IMR-90 (cell line): ENCODE measurements at regions not wholly inside any gene's neighbourhood (a gene's known extent, or its start where the extent isn't known, plus 50 kb on each side); places are given as distances from the start of the nearest gene placed in this dataset.

Source experiments
- ATAC-seq: fragments of 200-7000 bp; cut with Tn5 transposase; 2 replicates; pipeline ENCODE4 v1.9.1; 2020; ENCODE audit warnings: low read depth, mild to moderate bottlenecking, moderate library complexity
- BruUV-seq: library from RNA; stranded (reverse); fragments of 400-500 nt; replicated peaks from 2 replicates; lab custom pipeline; 2021; lab: Mats Ljungman, UMichigan
- CTCF ChIA-PET: fragments of 300-600 bp; formaldehyde crosslinking; extraction: SDS; loops from one replicate; lab custom pipeline; 2021; ENCODE audit warnings: antibody characterized with exemption; lab: Yijun Ruan, JAX
- POLR2A ChIA-PET: fragments of 300-600 bp; sonication (Branson Sonifier 250); formaldehyde crosslinking; loops from one replicate; lab custom pipeline; 2022; ENCODE audit warnings: antibody characterized with exemption; ENCODE audit not compliant: unreplicated experiment; lab: Charles Lee
- DNase-seq: peaks from one replicate; pipeline ENCODE4 v3.0.0; 2013
- H2AFZ ChIP-seq: replicated peaks from 2 replicates; pipeline ENCODE3; 2013; ENCODE audit warnings: low read length, mild to moderate bottlenecking; ENCODE audit not compliant: poor library complexity
- H2AK5ac ChIP-seq: 2 replicates; pipeline ENCODE4 v1.6.1; 2013; ENCODE audit warnings: low read depth, low read length, inconsistent platforms
- H2AK9ac ChIP-seq: replicated peaks from 2 replicates; pipeline ENCODE3; 2013; ENCODE audit warnings: mild to moderate bottlenecking, low read depth, low read length, moderate library complexity; ENCODE audit not compliant: poor library complexity
- H2BK120ac ChIP-seq: 2 replicates; pipeline ENCODE4 v1.6.1; 2013; ENCODE audit warnings: low read depth, low read length, inconsistent platforms
- H2BK15ac ChIP-seq: 3 replicates; pipeline ENCODE4 v1.6.1; 2013; ENCODE audit warnings: low read depth, low read length, inconsistent platforms
- H2BK20ac ChIP-seq: 2 replicates; pipeline ENCODE4 v1.6.1; 2013; ENCODE audit warnings: low read depth, mild to moderate bottlenecking, inconsistent platforms, low read length, moderate library complexity
- H2BK5ac ChIP-seq: 2 replicates; pipeline ENCODE4 v1.6.1; 2013; ENCODE audit warnings: mild to moderate bottlenecking, low read depth, low read length, inconsistent platforms; ENCODE audit not compliant: poor library complexity, severe bottlenecking
- H3K14ac ChIP-seq: replicated peaks from 2 replicates; pipeline ENCODE4 v1.6.1; 2013; ENCODE audit warnings: low read depth, low read length, inconsistent platforms
- H3K18ac ChIP-seq: 2 replicates; pipeline ENCODE4 v1.6.1; 2013; ENCODE audit warnings: low read depth, low read length, control low read depth
- H3K23ac ChIP-seq: 2 replicates; pipeline ENCODE4 v1.6.1; 2013; ENCODE audit warnings: low read depth, low read length, inconsistent platforms
- H3K27ac ChIP-seq: 2 replicates; pipeline ENCODE4 v1.5.1; 2013; ENCODE audit warnings: mild to moderate bottlenecking, control low read depth, low read length; ENCODE audit not compliant: insufficient read depth
- H3K27me3 ChIP-seq: 2 replicates; pipeline ENCODE4 v1.6.1; 2013; ENCODE audit warnings: low read length; ENCODE audit not compliant: control insufficient read depth, insufficient read depth
- H3K36me3 ChIP-seq: 2 replicates; pipeline ENCODE4 v1.6.1; 2013; ENCODE audit warnings: low read length, mixed read lengths; ENCODE audit not compliant: control insufficient read depth, insufficient read depth
- H3K4ac ChIP-seq: 2 replicates; pipeline ENCODE4 v1.6.1; 2013; ENCODE audit warnings: low read depth, low read length, inconsistent platforms
- H3K4me1 ChIP-seq: 2 replicates; pipeline ENCODE4 v1.6.1; 2013; ENCODE audit warnings: low read length, mixed read lengths; ENCODE audit not compliant: control insufficient read depth, insufficient read depth
- H3K4me2 ChIP-seq: 2 replicates; pipeline ENCODE4 v1.6.1; 2013; ENCODE audit warnings: low read depth, mild to moderate bottlenecking, control low read depth, low read length, moderate library complexity
- H3K4me3 ChIP-seq: 2 replicates; pipeline ENCODE4 v1.5.1; 2013; ENCODE audit warnings: low read depth, mild to moderate bottlenecking, control low read depth, low read length, moderate library complexity; ENCODE audit not compliant: insufficient read depth
- H3K56ac ChIP-seq: 2 replicates; pipeline ENCODE4 v1.6.1; 2013; ENCODE audit warnings: low read length, inconsistent platforms; ENCODE audit not compliant: insufficient read depth; ENCODE audit errors: extremely low read depth
- H3K79me1 ChIP-seq, 2 experiments: 2 replicates each; pipeline ENCODE4 v1.6.1; 2013; ENCODE audit warnings: low read length in 2 of 2, inconsistent platforms in 1 of 2, low read depth in 1 of 2
- H3K9ac ChIP-seq: 2 replicates; pipeline ENCODE4 v1.6.1; 2013; ENCODE audit warnings: low read depth, low read length, control low read depth
- H3K9me1 ChIP-seq: 2 replicates; pipeline ENCODE4 v1.6.1; 2013; ENCODE audit warnings: low read length, inconsistent platforms; ENCODE audit not compliant: insufficient read depth
- H3K9me3 ChIP-seq: 2 replicates; pipeline ENCODE4 v1.6.1; 2013; ENCODE audit warnings: low read length; ENCODE audit not compliant: control insufficient read depth, insufficient read depth
- H4K20me1 ChIP-seq: 2 replicates; pipeline ENCODE4 v1.6.1; 2013; ENCODE audit warnings: low read length, inconsistent platforms; ENCODE audit not compliant: insufficient read depth
- H4K5ac ChIP-seq: 2 replicates; pipeline ENCODE4 v1.6.1; 2013; ENCODE audit warnings: mild to moderate bottlenecking, low read depth, low read length, control low read depth
- H4K8ac ChIP-seq, 2 experiments: 2 replicates each; pipeline ENCODE4 v1.6.1; 2013; ENCODE audit warnings: low read depth in 2 of 2, low read length in 2 of 2, control low read depth in 1 of 2, inconsistent platforms in 1 of 2
- H4K91ac ChIP-seq: 2 replicates; pipeline ENCODE4 v1.6.1; 2013; ENCODE audit warnings: low read depth, low read length, inconsistent platforms; ENCODE audit not compliant: insufficient read depth
- CEBPB ChIP-seq: IDR thresholded peaks from 2 replicates; pipeline ENCODE4 v1.6.1; 2012; ENCODE audit warnings: low read depth, low read length, improper control_type of control experiment
- FOS ChIP-seq: fragments of 150-350 bp; IDR thresholded peaks from 2 replicates; pipeline ENCODE4 v1.6.1; 2016; ENCODE audit warnings: low read depth, low read length
- MXI1 ChIP-seq: IDR thresholded peaks from 2 replicates; pipeline ENCODE4 v1.6.1; 2012; ENCODE audit warnings: low read depth, mild to moderate bottlenecking, low read length, moderate library complexity, borderline replicate concordance
- POLR2A ChIP-seq: IDR thresholded peaks from 2 replicates; pipeline ENCODE4 v1.6.1; 2012; ENCODE audit warnings: mild to moderate bottlenecking, low read depth, low read length
- USF2 ChIP-seq: fragments of 150-350 bp; IDR thresholded peaks from 2 replicates; pipeline ENCODE4 v1.6.1; 2017; ENCODE audit warnings: mild to moderate bottlenecking, antibody characterized with exemption, low read length, low read depth
- WGBS, 2 experiments: methylation state at CpG; one replicate each; pipeline versions ENCODE4 v1.1.5 to v1.1.7; 2013; ENCODE audit warnings: missing lambda C conversion rate in 2 of 2; ENCODE audit not compliant: insufficient read length in 1 of 2; ENCODE audit errors: extremely low coverage in 2 of 2; 5-methylcytosine and 5-hydroxymethylcytosine counted together
- dilution Hi-C: fragments of 300-500 bp; cut with HindIII; formaldehyde crosslinking; loops from one replicate; pipeline ENCODE4 v1.14.3; 2018; ENCODE audit warnings: low sequenced_read_pairs; ENCODE audit not compliant: unreplicated experiment
- in situ Hi-C: fragments of 300-500 bp; cut with MboI; formaldehyde crosslinking; loops from 3 replicates; pipeline ENCODE4 v1.14.3; 2019; ENCODE audit warnings: low sequenced_read_pairs, inconsistent platforms, mixed read lengths
- intact Hi-C: fragments of 100-400 bp; cut with micrococcal nuclease; formaldehyde crosslinking; loops from 2 replicates; pipeline ENCODE4 v1.10.0; 2022

DNA sequence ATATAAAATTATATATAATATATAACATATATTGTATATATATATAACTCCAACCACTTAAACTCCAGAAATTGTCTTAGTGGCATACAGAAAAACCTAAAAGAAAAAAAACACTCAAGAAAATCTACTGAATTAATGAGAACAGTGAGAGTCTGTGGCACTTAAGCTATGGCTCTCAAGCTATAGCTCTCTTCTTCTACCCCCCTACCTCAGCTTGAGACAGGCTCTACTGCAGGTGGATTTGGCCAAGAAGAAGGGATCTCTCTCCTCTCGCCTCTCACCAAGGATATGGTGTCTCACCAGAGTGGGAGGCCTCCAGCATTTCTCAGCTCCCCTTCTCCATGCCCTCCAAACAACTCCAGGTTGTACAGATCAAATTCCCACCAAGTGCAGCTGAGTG is 64.5 kb upstream of the DAB2 start:
- no peak for DNase-seq
- CTCF ChIA-PET: no interaction called here

More for the DNA sequence above, 64.5 kb upstream of the DAB2 start:
- H3K9me1 ChIP-seq: no peaks in the 10 kb centered on the region
- H3K27me3 ChIP-seq: no peaks in the 10 kb centered on the region
- no peak overlapping the region for H4K8ac ChIP-seq
- no peak overlapping the region for H3K14ac ChIP-seq
- peaks cover under 1% of the 10 kb centered on the region; the same call in 1 of the 2 replicates for H3K4me1 ChIP-seq
- H3K4ac ChIP-seq: no peak overlapping the region
- no peak overlapping the region for H2AK5ac ChIP-seq
- no peak overlapping the region for H4K91ac ChIP-seq
- H3K56ac ChIP-seq: no peak overlapping the region
- TF ChIP-seq MXI1 (no peak), CEBPB (no peak), FOS (no peak), USF2 (no peak), POLR2A (no peak)
- no peak overlapping the region for H3K4me2 ChIP-seq
- no CpG with 5 or more reads among the region's 1 CpG for WGBS, 2 experiments
- no TSS peak for BruUV-seq
- H3K36me3 ChIP-seq: no peaks in the 10 kb centered on the region
- no peak overlapping the region for H2AK9ac ChIP-seq
- H2BK20ac ChIP-seq: no peak overlapping the region
- H3K9me3 ChIP-seq: peaks cover 6% of the 10 kb centered on the region
- H3K23ac ChIP-seq: no peak overlapping the region
- H3K9ac ChIP-seq: no peak overlapping the region
- H2AFZ ChIP-seq: no peak overlapping the region
- intact Hi-C loops: no loop called here
- H2BK15ac ChIP-seq: no peak overlapping the region
- no peak overlapping the region for H2BK5ac ChIP-seq
- H4K20me1 ChIP-seq: no peaks in the 10 kb centered on the region
- H2BK120ac ChIP-seq: no peak overlapping the region
- no peak overlapping the region for H3K27ac ChIP-seq
- no peak overlapping the region for H3K18ac ChIP-seq
- dilution Hi-C loops: no loop called here
- H4K5ac ChIP-seq: no peak overlapping the region
- H3K79me1 ChIP-seq: no peaks in the 10 kb centered on the region
- POLR2A ChIA-PET: no interaction called here
- no peak overlapping the region for H3K4me3 ChIP-seq
- in situ Hi-C loops: no loop called here
- ATAC-seq: no peak
